H1 (cell line): ENCODE measurements at regions not wholly inside any gene's neighbourhood (a gene's known extent, or its start where the extent isn't known, plus 50 kb on each side); places are given as distances from the start of the nearest gene placed in this dataset.

Source experiments
- MAX ChIP-seq: IDR thresholded peaks from 2 replicates; pipeline ENCODE4 v1.6.1; 2012; ENCODE audit warnings: inconsistent platforms
- RXRA ChIP-seq: IDR thresholded peaks from 2 replicates; pipeline ENCODE4 v1.6.1; 2011; ENCODE audit warnings: low read depth, mild to moderate bottlenecking, low read length, moderate library complexity; ENCODE audit not compliant: insufficient read depth

- TF ChIP-seq RXRA (no peak), MAX (no peak)
These were observed 1098.5 kb upstream of the LCORL start for GRCh38 chr4:19119904-19120560.
